ENCODE measurements at regions not wholly inside any gene's neighbourhood (a gene's known extent, or its start where the extent isn't known, plus 50 kb on each side); places are given as distances from the start of the nearest gene placed in this dataset.
"Not testable (repeated sequence)": the region's sequence is repeated elsewhere in the genome, so short reads cannot be mapped to it uniquely, and the experiment has no call there.

DNA sequence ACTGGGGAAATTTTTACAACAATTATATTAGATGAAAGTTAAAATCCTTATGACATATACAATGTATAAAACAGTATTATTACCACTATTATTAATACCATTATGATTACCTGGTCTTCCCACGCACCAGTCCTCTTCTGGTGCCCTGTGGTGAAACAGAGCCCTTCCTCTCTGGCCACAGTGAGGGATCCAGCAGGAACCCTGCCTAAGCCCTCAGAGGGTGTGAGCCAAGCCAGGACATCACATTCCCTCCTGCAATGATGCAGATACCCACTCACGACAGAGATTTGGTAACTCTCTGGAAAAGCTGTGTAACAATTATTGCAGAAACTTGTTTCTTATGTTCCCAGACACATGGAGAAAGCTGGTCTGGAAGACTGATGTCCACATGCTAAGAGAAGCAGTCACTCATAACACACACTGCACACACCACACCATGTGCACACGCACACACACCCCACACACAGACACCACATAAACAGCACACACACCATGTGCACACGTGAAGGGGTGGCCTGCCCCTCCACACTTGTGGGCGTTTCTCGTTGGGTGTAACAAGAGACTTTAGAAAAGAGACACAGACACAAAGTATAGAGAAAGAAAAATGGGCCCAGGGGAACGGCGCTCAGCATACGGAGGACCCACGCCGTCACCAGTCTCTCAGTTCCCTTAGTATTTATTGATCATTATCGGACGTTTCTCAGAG, 1373.8 kb upstream of the DEFB115 start:
- DNase-seq, result not testable (repeated sequence)

DNA sequence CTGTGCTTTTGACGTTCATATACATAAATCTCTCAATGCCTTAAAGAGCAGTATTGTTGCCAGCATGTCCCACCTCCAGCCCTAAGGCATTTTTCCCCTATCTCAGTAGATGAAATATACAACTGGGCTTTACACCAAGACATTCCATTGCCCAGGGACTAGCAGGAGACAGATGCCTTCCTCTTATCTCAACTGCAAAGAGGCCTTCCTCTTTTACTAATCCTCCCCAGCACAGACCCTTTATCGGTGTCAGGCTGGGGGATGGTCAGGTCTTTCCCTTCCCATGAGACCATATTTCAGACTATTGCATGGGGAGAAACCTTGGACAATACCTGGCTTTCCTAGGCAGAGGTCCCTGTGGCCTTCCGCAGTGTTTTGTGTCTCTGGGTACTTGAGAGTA, 1373.1 kb upstream of the DEFB115 start:
- DNase-seq, result not testable (repeated sequence)

DNA sequence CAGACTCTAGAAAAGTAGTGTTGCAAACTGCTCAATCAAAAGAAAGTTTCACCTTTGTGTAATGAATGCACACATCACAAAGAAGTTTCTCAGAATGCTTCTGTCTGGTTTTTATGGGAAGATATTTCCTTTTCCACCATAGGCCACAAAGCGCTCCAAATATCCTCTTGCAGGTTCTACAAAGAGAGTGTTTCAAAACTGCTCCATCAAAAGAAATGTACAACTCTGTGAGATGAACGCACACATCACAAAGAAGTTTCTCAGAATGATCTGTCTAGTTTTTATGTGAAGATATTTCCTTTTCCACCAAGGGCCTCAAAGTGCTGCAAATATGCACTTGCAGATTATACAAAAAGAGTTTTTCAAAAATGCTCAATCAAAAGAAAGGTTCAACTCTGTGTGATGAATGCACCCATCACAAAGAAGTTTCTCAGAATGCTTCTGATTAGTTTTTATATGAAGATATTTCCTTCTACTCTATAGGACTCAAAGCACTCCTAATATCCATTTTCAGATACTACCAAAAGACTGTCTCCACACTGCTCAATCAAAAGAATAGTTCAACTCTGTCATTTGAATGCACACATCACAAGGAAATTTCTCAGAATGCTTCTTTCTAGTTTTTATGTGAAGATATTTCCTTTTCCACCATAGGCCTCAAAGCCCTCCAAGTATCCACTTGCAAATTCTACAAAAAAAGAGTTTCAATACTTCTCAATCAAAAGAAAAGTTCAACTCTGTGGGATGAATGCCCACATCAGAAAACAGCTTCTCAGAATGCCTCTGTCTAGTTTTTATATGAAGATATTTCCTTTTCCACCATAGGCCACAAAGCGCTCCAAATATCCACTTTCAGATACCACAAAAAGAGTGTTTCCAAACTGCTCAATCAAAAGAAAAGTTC, 1371.9 kb upstream of the DEFB115 start:
- DNase-seq, result not testable (repeated sequence)

DNA sequence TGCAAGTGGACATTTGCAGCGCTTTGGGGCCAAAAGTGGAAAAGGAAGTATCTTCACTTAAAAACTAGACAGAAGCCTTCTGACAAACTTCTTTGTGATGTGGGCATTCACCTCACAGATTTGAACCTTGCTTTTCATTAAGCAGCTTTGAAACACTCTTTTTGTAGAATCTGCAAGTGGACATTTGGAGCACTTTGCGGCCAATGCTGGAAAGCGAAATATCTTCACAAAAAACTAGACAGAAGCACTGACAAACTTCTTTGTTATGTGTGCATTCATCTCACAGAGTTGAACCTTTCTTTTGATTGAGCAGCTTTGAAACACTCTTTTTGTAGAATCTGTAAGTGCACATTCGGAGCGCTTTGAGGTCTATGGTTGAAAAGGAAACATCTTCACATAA, 1365.9 kb upstream of the DEFB115 start:
- DNase-seq, result not testable (repeated sequence)

Data from NCI-H146 (cell line).